HG02763 (cell line): ENCODE measurements at regions not wholly inside any gene's neighbourhood (a gene's known extent, or its start where the extent isn't known, plus 50 kb on each side); places are given as distances from the start of the nearest gene placed in this dataset.
"Not testable (repeated sequence)": the region's sequence is repeated elsewhere in the genome, so short reads cannot be mapped to it uniquely, and the experiment has no call there.

Experiments
- ATAC-seq: cut with Tn5 transposase; IDR thresholded peaks from one replicate; pipeline ENCODE4 v1.9.1; 2021; ENCODE audit warnings: mild to moderate bottlenecking, moderate library complexity; ENCODE audit not compliant: unreplicated experiment

- no peak for ATAC-seq
Observed at GRCh38 chrX:39425124-39425806, 624.0 kb downstream of the MID1IP1 start.

GRCh38 chrX:39426101-39426500 lies 624.8 kb downstream of the MID1IP1 start:
- ATAC-seq, result no peak

GRCh38 chrX:39427492-39427891 lies 626.2 kb downstream of the MID1IP1 start:
- no peak for ATAC-seq

- ATAC-seq, result no peak
Observed at GRCh38 chrX:39427906-39428305, 626.6 kb downstream of the MID1IP1 start.

- ATAC-seq, result no peak
Observed at GRCh38 chrX:39430551-39430950, 629.3 kb downstream of the MID1IP1 start.

- no peak for ATAC-seq
Observed at GRCh38 chrX:39431893-39432292, 630.6 kb downstream of the MID1IP1 start.

GRCh38 chrX:39434671-39435070 lies 633.4 kb downstream of the MID1IP1 start:
- not testable (repeated sequence) for ATAC-seq

- not testable (repeated sequence) for ATAC-seq
Observed at GRCh38 chrX:39436538-39436937, 635.3 kb downstream of the MID1IP1 start.

GRCh38 chrX:39437670-39438441 lies 636.6 kb downstream of the MID1IP1 start:
- no peak for ATAC-seq

- no peak for ATAC-seq
Observed at GRCh38 chrX:39438603-39439602, 637.6 kb downstream of the MID1IP1 start.

GRCh38 chrX:39439906-39440798 lies 638.9 kb downstream of the MID1IP1 start:
- peak; percentile 65 for ATAC-seq

GRCh38 chrX:39440799-39441284 lies 639.6 kb downstream of the MID1IP1 start:
- peak; percentile 15 for ATAC-seq

GRCh38 chrX:39442332-39442731 lies 641.1 kb downstream of the MID1IP1 start:
- ATAC-seq, result no peak

- no peak for ATAC-seq
Observed at GRCh38 chrX:39443240-39443639, 642.0 kb downstream of the MID1IP1 start.

GRCh38 chrX:39445336-39445735 lies 644.1 kb downstream of the MID1IP1 start:
- ATAC-seq, result no peak

- no peak for ATAC-seq
Observed at GRCh38 chrX:39449352-39449751, 648.1 kb downstream of the MID1IP1 start.

- no peak for ATAC-seq
Observed at GRCh38 chrX:39450234-39450977, 647.4 kb downstream of the BCOR start.

GRCh38 chrX:39451046-39451445 lies 646.7 kb downstream of the BCOR start:
- no peak for ATAC-seq

- ATAC-seq, result no peak
Observed at GRCh38 chrX:39452401-39452800, 645.4 kb downstream of the BCOR start.
